ENCODE measurements at regions not wholly inside any gene's neighbourhood (a gene's known extent, or its start where the extent isn't known, plus 50 kb on each side); places are given as distances from the start of the nearest gene placed in this dataset.

GRCh38 chr12:65634061-65634460, 190.2 kb upstream of the HMGA2 start:
- TF ChIP-seq CTCF (IDR thresholded peaks at IDR 0.05; ENCODE audit: low read depth, low read length), result no peak
- H3K27ac ChIP-seq, result no peak overlapping the region
- H3K4me3 ChIP-seq, result no peak overlapping the region
- no peaks in the 10 kb centered on the region for H3K4me1 ChIP-seq (ENCODE audit: low read depth)
- H3K27me3 ChIP-seq, result no peaks in the 10 kb centered on the region
- no peaks in the 10 kb centered on the region for H3K36me3 ChIP-seq
- no peak for DNase-seq (ENCODE audit: low read depth in 1 of 2, low spot score in 1 of 2)
- H3K9me3 ChIP-seq (ENCODE audit: low read depth), result no peaks in the 10 kb centered on the region

- Histone ChIP-seq H3K9me3 (ENCODE audit: low read depth) (no peaks in the 10 kb centered on the region), H3K36me3 (no peaks in the 10 kb centered on the region), H3K27ac (no peak overlapping the region), H3K4me1 (ENCODE audit: low read depth) (no peaks in the 10 kb centered on the region), H3K4me3 (no peak overlapping the region), H3K27me3 (no peaks in the 10 kb centered on the region)
- DNase-seq (ENCODE audit: low read depth in 1 of 2, low spot score in 1 of 2), result no peak
- TF ChIP-seq CTCF (IDR thresholded peaks at IDR 0.05; ENCODE audit: low read depth, low read length), result no peak
These were observed 189.5 kb upstream of the HMGA2 start for GRCh38 chr12:65634626-65635331.

- H3K27me3 ChIP-seq, result no peaks in the 10 kb centered on the region
- DNase-seq (ENCODE audit: low read depth in 1 of 2, low spot score in 1 of 2), result no peak
- H3K4me3 ChIP-seq, result no peak overlapping the region
- no peaks in the 10 kb centered on the region for H3K9me3 ChIP-seq (ENCODE audit: low read depth)
- H3K27ac ChIP-seq, result no peak overlapping the region
- H3K4me1 ChIP-seq (ENCODE audit: low read depth), result no peaks in the 10 kb centered on the region
- H3K36me3 ChIP-seq, result no peaks in the 10 kb centered on the region
- no peak for TF ChIP-seq CTCF (IDR thresholded peaks at IDR 0.05; ENCODE audit: low read depth, low read length)
These were observed 187.8 kb upstream of the HMGA2 start for GRCh38 chr12:65636436-65636835.

- Histone ChIP-seq H3K4me3 (no peak overlapping the region), H3K27me3 (no peaks in the 10 kb centered on the region), H3K9me3 (ENCODE audit: low read depth) (no peaks in the 10 kb centered on the region), H3K27ac (no peak overlapping the region), H3K36me3 (no peaks in the 10 kb centered on the region), H3K4me1 (ENCODE audit: low read depth) (no peaks in the 10 kb centered on the region)
- no peak for DNase-seq (ENCODE audit: low read depth in 1 of 2, low spot score in 1 of 2)
- no peak for TF ChIP-seq CTCF (IDR thresholded peaks at IDR 0.05; ENCODE audit: low read depth, low read length)
These were observed 187.1 kb upstream of the HMGA2 start for GRCh38 chr12:65637150-65637549.

GRCh38 chr12:65637774-65638173, 186.5 kb upstream of the HMGA2 start:
- no peaks in the 10 kb centered on the region for H3K27me3 ChIP-seq
- DNase-seq (ENCODE audit: low read depth in 1 of 2, low spot score in 1 of 2), result no peak
- H3K27ac ChIP-seq, result no peak overlapping the region
- H3K36me3 ChIP-seq, result no peaks in the 10 kb centered on the region
- H3K4me1 ChIP-seq (ENCODE audit: low read depth), result no peaks in the 10 kb centered on the region
- H3K9me3 ChIP-seq (ENCODE audit: low read depth), result no peaks in the 10 kb centered on the region
- H3K4me3 ChIP-seq, result no peak overlapping the region
- TF ChIP-seq CTCF (IDR thresholded peaks at IDR 0.05; ENCODE audit: low read depth, low read length), result no peak

Measured in cardiac muscle cell (in vitro differentiated cells and primary cell).